ENCODE measurements at regions not wholly inside any gene's neighbourhood (a gene's known extent, or its start where the extent isn't known, plus 50 kb on each side); places are given as distances from the start of the nearest gene placed in this dataset.

GRCh38 chr2:120878970-120879369 lies 143.3 kb downstream of the GLI2 start:
- peak in 1 of 2 donors; percentile 57 for DNase-seq (ENCODE audit: low read depth in 1 of 2, low spot score in 1 of 2)
- Histone ChIP-seq H3K27me3 (no peaks in the 10 kb centered on the region), H3K9me3 (ENCODE audit: low read depth) (no peaks in the 10 kb centered on the region), H3K36me3 (no peaks in the 10 kb centered on the region), H3K4me3 (no peak overlapping the region), H3K27ac (no peak overlapping the region), H3K4me1 (ENCODE audit: low read depth) (peaks cover 5% of the 10 kb centered on the region)
- TF ChIP-seq CTCF (IDR thresholded peaks at IDR 0.05; ENCODE audit: low read depth, low read length): no peak

GRCh38 chr2:120879431-120880295 lies 144.0 kb downstream of the GLI2 start:
- TF ChIP-seq CTCF (IDR thresholded peaks at IDR 0.05; ENCODE audit: low read depth, low read length): no peak
- no peak for DNase-seq (ENCODE audit: low read depth in 1 of 2, low spot score in 1 of 2)
- H3K36me3 ChIP-seq: no peaks in the 10 kb centered on the region
- no peak overlapping the region for H3K27ac ChIP-seq
- H3K9me3 ChIP-seq (ENCODE audit: low read depth): no peaks in the 10 kb centered on the region
- peaks cover 5% of the 10 kb centered on the region for H3K4me1 ChIP-seq (ENCODE audit: low read depth)
- H3K27me3 ChIP-seq: no peaks in the 10 kb centered on the region
- H3K4me3 ChIP-seq: no peak overlapping the region

- H3K4me1 ChIP-seq (ENCODE audit: low read depth): peaks cover 5% of the 10 kb centered on the region
- H3K27ac ChIP-seq: no peak overlapping the region
Observed at GRCh38 chr2:120880381-120880780, 144.7 kb downstream of the GLI2 start.

GRCh38 chr2:120881981-120882788 lies 146.5 kb downstream of the GLI2 start:
- no peak overlapping the region for H3K4me3 ChIP-seq
- H3K36me3 ChIP-seq: no peaks in the 10 kb centered on the region

More at GRCh38 chr2:120880381-120880780, 144.7 kb downstream of the GLI2 start:
- no peak for TF ChIP-seq CTCF (IDR thresholded peaks at IDR 0.05; ENCODE audit: low read depth, low read length)
- H3K36me3 ChIP-seq: no peaks in the 10 kb centered on the region
- no peak overlapping the region for H3K4me3 ChIP-seq
- no peaks in the 10 kb centered on the region for H3K9me3 ChIP-seq (ENCODE audit: low read depth)
- H3K27me3 ChIP-seq: no peaks in the 10 kb centered on the region
- no peak for DNase-seq (ENCODE audit: low read depth in 1 of 2, low spot score in 1 of 2)

More at GRCh38 chr2:120881981-120882788, 146.5 kb downstream of the GLI2 start:
- Histone ChIP-seq H3K4me1 (ENCODE audit: low read depth) (peaks cover 16% of the 10 kb centered on the region), H3K27me3 (no peaks in the 10 kb centered on the region), H3K27ac (no peak overlapping the region), H3K9me3 (ENCODE audit: low read depth) (no peaks in the 10 kb centered on the region)
- DNase-seq (ENCODE audit: low read depth in 1 of 2, low spot score in 1 of 2): no peak
- no peak for TF ChIP-seq CTCF (IDR thresholded peaks at IDR 0.05; ENCODE audit: low read depth, low read length)

Measured in cardiac muscle cell (in vitro differentiated cells and primary cell).